SW 1271 (cell line): ENCODE measurements at regions not wholly inside any gene's neighbourhood (a gene's known extent, or its start where the extent isn't known, plus 50 kb on each side); places are given as distances from the start of the nearest gene placed in this dataset.

ENCODE experiments used
- DNase-seq, 2 experiments: peaks; one replicate each; lab custom pipeline; 2025; lab: John Stamatoyannopoulos, UW

DNA sequence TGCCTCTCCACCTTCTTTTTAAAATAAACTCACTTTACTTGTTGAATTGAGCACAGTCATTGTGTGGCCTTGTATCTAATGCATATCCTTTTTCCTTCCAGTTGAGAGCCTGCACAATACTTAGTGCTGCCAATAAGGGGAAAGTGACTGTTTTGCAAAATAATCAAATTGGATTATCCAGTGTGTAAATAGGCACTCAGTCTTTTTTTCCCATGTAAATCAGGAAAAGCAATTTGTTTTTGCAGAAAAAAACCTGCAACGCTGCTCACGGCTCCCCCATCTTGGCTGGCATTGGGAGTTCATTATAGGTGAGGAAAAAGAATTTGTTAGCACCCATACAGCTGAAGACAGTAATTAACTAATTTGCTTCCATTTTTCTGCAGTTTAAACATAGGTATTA lies 299.9 kb downstream of the CSNK1G3 start:
- DNase-seq = no peak

GRCh38 chr5:123810746-123811340 lies 298.9 kb downstream of the CSNK1G3 start:
- no peak for DNase-seq

- no peak for DNase-seq
These were observed 298.3 kb downstream of the CSNK1G3 start for GRCh38 chr5:123810253-123810652.

- no peak for DNase-seq
These were observed 297.7 kb downstream of the CSNK1G3 start for GRCh38 chr5:123809594-123810221.

- no peak for DNase-seq
These were observed 296.7 kb downstream of the CSNK1G3 start for GRCh38 chr5:123808461-123809380.

DNA sequence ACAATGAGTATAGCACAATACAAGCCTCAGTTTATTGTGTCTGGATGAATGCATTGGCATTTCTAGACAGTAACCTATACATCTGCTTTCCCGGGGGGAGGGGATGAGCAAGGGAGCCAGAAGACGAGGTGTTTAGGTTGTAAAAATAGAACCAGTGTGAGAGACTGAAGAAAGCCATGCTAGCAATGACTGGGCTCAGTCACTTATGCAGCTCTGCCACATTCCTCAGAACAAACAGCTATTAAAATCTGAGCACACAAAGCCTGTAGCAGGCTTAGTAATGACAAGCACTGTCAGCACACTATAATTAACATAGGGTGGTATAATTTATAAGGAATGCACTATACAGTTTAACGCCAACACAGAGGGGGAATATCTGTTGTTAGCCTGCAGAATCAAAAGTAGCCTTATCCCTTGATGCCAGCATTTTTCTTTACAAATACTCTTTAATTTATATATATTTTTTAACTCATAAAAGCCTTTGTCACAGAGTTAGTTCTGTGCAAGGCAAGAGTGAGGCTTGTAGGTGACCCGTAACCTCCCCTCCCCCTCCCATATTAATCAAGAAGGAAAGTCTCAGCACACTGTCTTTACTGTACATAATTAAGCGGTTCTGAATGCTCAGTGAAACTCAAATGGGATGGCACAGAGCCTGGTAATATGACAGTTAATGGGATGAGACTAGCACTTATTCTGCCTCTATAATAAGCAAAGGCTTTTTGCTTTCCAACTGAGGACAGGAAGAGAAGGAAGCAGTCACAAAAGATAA lies 295.4 kb downstream of the CSNK1G3 start:
- no peak for DNase-seq

DNA sequence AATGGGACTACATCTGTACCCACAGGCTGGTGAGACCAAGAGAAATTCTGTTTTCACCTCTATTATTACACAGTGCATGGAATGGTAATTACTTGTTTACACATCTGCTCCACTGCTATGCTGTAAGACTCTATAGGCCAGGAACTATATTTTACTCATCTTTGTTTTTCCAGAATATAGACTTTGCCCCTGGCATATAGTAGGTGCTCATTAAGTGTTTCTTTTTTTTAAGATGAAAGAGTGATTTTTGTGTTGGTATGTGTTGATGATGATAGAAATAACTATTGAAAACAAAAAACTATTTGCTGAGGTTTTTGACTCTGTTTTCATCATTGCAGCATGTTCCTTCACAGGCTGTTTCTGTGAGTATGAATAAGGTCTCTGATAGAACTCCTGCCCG lies 294.7 kb downstream of the CSNK1G3 start:
- DNase-seq = no peak

DNA sequence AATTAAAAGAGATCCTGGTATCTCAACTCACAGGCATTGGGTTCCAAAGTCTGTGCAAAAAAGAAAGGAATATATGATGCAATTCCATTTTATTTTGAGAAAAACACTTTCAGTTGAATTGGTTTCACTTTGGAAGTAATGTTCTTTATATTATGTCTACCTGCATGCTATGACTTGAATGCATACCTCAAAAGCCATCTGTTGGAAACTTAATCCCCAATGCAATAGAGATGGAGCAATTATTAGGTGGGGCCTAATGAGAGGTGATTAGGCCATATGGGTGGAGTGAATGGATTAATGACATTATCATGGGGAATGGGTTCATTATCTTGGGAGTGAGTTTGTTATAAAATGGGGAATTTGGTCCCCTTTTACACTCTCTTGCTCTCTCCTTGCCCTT lies 293.3 kb downstream of the CSNK1G3 start:
- DNase-seq = no peak

- DNase-seq = no peak
These were observed 291.4 kb downstream of the CSNK1G3 start for GRCh38 chr5:123803359-123803758.

- no peak for DNase-seq
These were observed 290.4 kb downstream of the CSNK1G3 start for GRCh38 chr5:123802298-123802951.

DNA sequence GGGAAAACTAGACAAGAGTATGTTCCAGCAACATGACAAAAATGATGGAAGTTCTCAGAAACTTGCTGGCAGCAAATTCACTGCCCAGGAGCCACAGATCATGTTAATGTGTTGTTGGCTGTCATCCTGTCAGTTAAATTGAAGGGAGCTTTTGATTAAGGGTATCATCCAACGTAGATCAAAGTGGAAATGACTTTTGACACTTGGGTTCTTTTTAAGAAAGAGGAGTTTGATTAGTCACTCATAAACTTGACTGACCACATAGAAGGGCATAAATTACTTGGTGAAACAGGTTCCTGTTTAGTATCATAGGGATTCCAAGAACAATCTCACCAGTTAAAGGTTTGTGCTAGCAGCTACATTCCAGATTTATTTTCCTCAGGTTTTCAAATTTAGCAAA lies 288.7 kb downstream of the CSNK1G3 start:
- DNase-seq = no peak

- DNase-seq = no peak
These were observed 283.7 kb downstream of the CSNK1G3 start for GRCh38 chr5:123795688-123796087.

DNA sequence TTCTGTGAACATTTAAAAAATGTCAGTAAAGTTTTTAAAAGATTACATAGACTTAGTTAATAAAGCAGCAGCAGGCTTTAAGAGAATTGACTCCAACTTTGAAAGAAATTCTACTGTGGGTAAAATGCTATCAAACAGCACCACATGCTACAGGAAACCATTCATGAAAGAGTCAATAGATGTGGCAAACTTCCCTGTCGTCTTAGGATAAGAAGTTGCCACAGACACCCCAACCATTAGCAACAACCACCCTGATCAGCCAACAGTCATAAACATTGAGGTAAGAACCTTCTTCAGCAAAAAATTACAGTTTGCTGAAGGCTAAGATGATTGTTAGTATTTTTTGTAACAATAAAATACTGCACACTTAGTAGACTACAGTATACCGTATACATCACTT lies 278.2 kb downstream of the CSNK1G3 start:
- no peak for DNase-seq

DNA sequence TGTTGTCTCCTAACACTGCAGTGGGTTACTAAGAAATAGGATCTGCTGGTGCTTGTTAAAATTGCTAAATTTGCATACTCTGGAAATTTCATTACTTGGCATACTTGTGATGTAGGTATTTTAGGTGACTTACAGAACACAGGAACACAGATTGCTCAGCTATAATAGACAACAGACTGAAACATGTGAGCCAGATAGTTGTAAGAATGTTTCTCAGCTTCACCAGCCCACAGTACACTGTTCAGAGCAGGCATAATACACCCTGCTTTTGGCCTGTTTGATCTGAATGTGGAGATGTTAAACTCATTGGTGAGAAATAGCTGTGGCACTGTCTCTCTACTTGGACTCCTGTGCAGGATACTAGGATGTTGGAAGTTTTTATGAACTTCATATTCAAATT lies 275.7 kb downstream of the CSNK1G3 start:
- no peak for DNase-seq

DNA sequence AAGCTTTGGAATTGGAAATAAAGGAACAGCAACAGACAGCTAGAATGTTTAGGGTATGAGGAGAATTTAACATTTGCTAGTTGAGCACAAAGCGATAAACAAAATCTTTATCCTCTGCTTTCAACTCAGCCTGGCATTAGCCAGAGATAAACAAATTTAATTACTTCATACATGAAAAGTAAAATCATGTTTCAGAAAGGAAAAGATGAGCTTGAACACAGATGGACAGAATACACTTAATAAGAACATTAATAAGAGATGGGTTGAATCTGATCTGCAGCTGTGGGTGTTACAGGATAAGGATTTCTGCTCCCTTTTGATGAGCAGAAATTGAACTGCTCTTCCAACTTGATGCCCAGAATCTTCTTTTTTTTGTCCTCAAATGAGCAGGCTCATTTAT lies 275.2 kb downstream of the CSNK1G3 start:
- no peak for DNase-seq

- DNase-seq = no peak
These were observed 274.4 kb downstream of the CSNK1G3 start for GRCh38 chr5:123786411-123786810.

DNA sequence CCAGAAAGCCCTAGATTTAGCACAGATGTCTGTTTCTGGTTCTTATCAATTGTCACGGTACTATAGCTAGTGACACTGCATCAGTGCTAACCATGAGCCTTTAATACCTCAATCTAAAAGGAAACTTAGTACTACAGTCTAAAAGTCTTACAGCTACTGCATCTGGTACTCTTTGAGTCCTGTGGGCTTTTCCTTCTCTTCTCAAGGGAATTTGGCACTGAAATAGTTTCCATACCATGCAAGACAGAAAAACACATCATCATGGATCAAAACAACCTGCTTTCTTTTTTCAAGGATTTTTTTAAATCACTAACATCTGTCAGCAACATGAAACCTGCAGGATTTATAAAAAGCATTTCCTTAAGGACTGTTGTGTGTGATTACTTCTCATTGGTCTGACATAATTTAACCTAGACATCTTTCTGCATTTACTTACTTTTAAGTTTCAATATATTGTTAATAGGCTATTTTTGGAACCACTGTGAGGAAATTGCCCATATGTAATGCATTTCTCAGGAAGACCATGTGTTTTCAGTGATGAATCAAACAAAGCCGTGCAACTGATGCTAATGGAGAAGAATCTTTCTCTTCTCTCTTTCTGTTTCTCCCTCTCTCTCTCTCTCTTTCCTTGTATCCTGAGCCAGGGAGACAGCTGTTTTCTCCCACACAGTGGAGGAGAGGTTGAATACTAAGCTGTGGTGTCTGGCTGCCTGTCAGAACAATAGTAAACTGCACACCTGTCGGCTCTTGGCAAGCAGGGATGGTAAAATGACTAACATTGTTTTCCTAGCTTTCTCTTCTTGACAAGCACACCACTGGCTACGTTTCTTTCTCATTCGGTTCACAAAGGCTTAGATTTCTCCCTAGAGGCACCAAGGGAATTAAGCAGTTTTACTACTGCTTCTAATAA lies 273.4 kb downstream of the CSNK1G3 start:
- no peak for DNase-seq

GRCh38 chr5:123783421-123783820 lies 271.4 kb downstream of the CSNK1G3 start:
- DNase-seq = no peak

DNA sequence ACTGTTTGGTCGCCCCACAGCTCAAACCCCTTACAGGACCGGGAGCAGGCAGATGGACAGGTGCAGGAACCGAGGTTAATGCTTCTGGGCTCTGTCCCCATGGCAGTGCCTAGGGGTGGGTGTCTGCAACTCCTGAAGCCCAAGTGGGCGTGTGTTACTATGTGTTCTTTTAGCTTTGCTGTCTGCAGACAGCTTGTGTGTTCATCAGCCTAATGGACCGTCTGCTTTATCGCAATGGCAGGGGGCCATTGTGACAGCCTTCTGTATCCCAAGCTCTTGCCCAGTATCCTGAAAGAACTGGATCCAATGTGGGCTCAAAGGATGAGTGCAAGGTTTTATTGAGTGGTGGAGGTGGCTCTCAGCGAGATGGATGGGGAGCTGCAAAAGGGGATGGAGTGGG lies 266.7 kb downstream of the CSNK1G3 start:
- DNase-seq = no peak

GRCh38 chr5:123776761-123777160 lies 264.8 kb downstream of the CSNK1G3 start:
- no peak for DNase-seq

DNA sequence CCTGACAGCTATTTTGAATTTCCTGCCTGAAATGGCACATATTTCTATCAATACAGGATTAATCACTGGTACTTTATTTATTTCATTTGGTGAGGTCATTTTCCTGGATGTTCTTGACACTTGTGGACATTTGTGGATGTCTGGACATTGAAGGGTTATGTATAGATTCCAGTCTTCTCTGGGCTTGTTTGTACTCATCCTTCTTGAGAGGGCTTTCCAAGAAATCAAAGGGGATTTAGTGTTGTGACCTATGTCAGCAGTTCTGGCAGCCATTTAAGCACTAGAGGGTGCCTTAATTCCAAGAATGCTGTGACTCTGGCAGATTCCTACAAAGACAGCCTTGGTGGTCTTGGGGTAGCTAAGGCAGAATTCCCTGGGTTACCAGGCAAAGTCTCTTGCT lies 259.7 kb downstream of the CSNK1G3 start:
- DNase-seq = no peak
